PC-3 (cell line): ENCODE measurements at regions not wholly inside any gene's neighbourhood (a gene's known extent, or its start where the extent isn't known, plus 50 kb on each side); places are given as distances from the start of the nearest gene placed in this dataset.

Experiments
- ATAC-seq: fragments of 200-7000 bp; cut with Tn5 transposase; 2 replicates; pipeline ENCODE4 v1.9.1; 2020; ENCODE audit warnings: mild to moderate bottlenecking, moderate library complexity
- BruUV-seq: library from RNA; stranded (reverse); fragments of 400-500 nt; replicated peaks from 2 replicates; lab custom pipeline; 2021; lab: Mats Ljungman, UMichigan
- CTCF ChIA-PET: fragments of 300-600 bp; sonication (Branson Sonifier 250); formaldehyde crosslinking; loops from one replicate; lab custom pipeline; 2022; ENCODE audit warnings: antibody characterized with exemption; lab: Charles Lee
- POLR2A ChIA-PET: fragments of 300-600 bp; sonication (Branson Sonifier 250); formaldehyde crosslinking; loops from one replicate; lab custom pipeline; 2022; ENCODE audit warnings: antibody characterized with exemption; ENCODE audit not compliant: unreplicated experiment; lab: Charles Lee
- DNase-seq: peaks from one replicate; pipeline ENCODE4 v3.0.0-alpha.2; 2015
- H2AFZ ChIP-seq: fragments of 300-600 bp; sonication (generic); 2 replicates; pipeline ENCODE4 v1.6.0; 2016; ENCODE audit warnings: antibody characterized with exemption, low read length
- H3F3A ChIP-seq: fragments of 300-600 bp; sonication (generic); one replicate; pipeline ENCODE4 v1.6.0; 2017; ENCODE audit warnings: antibody characterized with exemption, low read length, control low read depth, mild to moderate bottlenecking; ENCODE audit not compliant: unreplicated experiment
- H3K27ac ChIP-seq: fragments of 300-600 bp; sonication (generic); 2 replicates; pipeline ENCODE4 v1.5.1; 2016; ENCODE audit warnings: mild to moderate bottlenecking, low read length
- H3K27me3 ChIP-seq: fragments of 300-600 bp; sonication (generic); 2 replicates; pipeline ENCODE4 v1.6.1; 2016; ENCODE audit warnings: low read length, mixed read lengths
- H3K36me3 ChIP-seq: fragments of 300-600 bp; sonication (generic); 2 replicates; pipeline ENCODE4 v1.6.1; 2016; ENCODE audit warnings: low read depth, mixed run types, low read length, mixed read lengths
- H3K4me1 ChIP-seq: fragments of 300-600 bp; sonication (generic); 2 replicates; pipeline ENCODE4 v1.5.1; 2016; ENCODE audit warnings: low read length; ENCODE audit not compliant: insufficient read depth
- H3K4me2 ChIP-seq: fragments of 300-600 bp; sonication (generic); 2 replicates; pipeline ENCODE4 v1.6.0; 2016; ENCODE audit warnings: low read length
- H3K4me3 ChIP-seq: fragments of 300-600 bp; sonication (generic); 2 replicates; pipeline ENCODE4 v1.5.1; 2016; ENCODE audit warnings: mild to moderate bottlenecking, low read length, mixed read lengths
- H3K79me2 ChIP-seq: fragments of 300-600 bp; sonication (generic); 2 replicates; pipeline ENCODE4 v1.6.1; 2017; ENCODE audit warnings: low read length, mixed read lengths
- H3K9ac ChIP-seq: fragments of 300-600 bp; sonication (generic); 2 replicates; pipeline ENCODE4 v1.6.0; 2016; ENCODE audit warnings: mild to moderate bottlenecking, low read length
- H3K9me2 ChIP-seq: fragments of 300-600 bp; sonication (generic); replicated peaks from 2 replicates; pipeline ENCODE4 v1.6.1; 2016; ENCODE audit warnings: mixed run types, low read length, mixed read lengths
- H3K9me3 ChIP-seq: fragments of 300-600 bp; sonication (generic); 2 replicates; pipeline ENCODE4 v1.6.1; 2016; ENCODE audit warnings: low read length, mixed read lengths
- H4K20me1 ChIP-seq: fragments of 300-600 bp; sonication (generic); 2 replicates; pipeline ENCODE4 v1.6.1; 2016; ENCODE audit warnings: low read length, mixed read lengths
- CTCF ChIP-seq: fragments of 300-600 bp; sonication (generic); conservative IDR thresholded peaks from 2 replicates; pipeline ENCODE4 v1.5.1; 2017; ENCODE audit warnings: antibody characterized with exemption, low read depth, mild to moderate bottlenecking, low read length
- EZH2 ChIP-seq: fragments of 300-600 bp; sonication (generic); IDR thresholded peaks from one replicate; pipeline ENCODE4 v1.6.1; 2017; ENCODE audit warnings: antibody characterized with exemption, mild to moderate bottlenecking, low read length; ENCODE audit not compliant: unreplicated experiment
- EZH2phosphoT487 ChIP-seq: fragments of 300-600 bp; sonication (generic); IDR thresholded peaks from 2 replicates; pipeline ENCODE4 v1.6.1; 2018; ENCODE audit warnings: mild to moderate bottlenecking, antibody characterized with exemption, low read length, borderline replicate concordance
- intact Hi-C: fragments of 100-400 bp; cut with micrococcal nuclease; formaldehyde crosslinking; loops from 2 replicates; pipeline ENCODE4 v1.9.0; 2023

- Histone ChIP-seq H3K9me3 (no peaks in the 10 kb centered on the region; the same call in 1 of the 2 replicates), H3K27me3 (peaks cover 11% of the 10 kb centered on the region), H3K4me1 (no peaks in the 10 kb centered on the region), H4K20me1 (no peaks in the 10 kb centered on the region), H3K4me2 (no peak overlapping the region), H3K79me2 (no peaks in the 10 kb centered on the region), H3F3A (no peaks in the 10 kb centered on the region), H2AFZ (no peak overlapping the region), H3K4me3 (no peak overlapping the region), H3K36me3 (no peaks in the 10 kb centered on the region), H3K27ac (no peak overlapping the region), H3K9me2 (no peaks in the 10 kb centered on the region), H3K9ac (no peak overlapping the region)
- no peak for ATAC-seq
- intact Hi-C loops = no loop called here
- ChIA-PET POLR2A (no interaction called here), CTCF (no interaction called here)
- no TSS peak for BruUV-seq
- no peak for DNase-seq
- no peak for TF ChIP-seq EZH2phosphoT487
Observed at GRCh38 chr1:30632481-30632880, 90.9 kb downstream of the MATN1 start.

- Histone ChIP-seq H3F3A (no peaks in the 10 kb centered on the region), H4K20me1 (no peaks in the 10 kb centered on the region), H3K4me1 (no peaks in the 10 kb centered on the region), H3K27me3 (0 out of 2 replicates have a peak, but pooled peaks cover 5% of the 10 kb centered on the region), H3K79me2 (no peaks in the 10 kb centered on the region), H3K9me2 (no peaks in the 10 kb centered on the region), H3K36me3 (no peaks in the 10 kb centered on the region), H3K9ac (no peak overlapping the region), H3K27ac (no peak overlapping the region), H2AFZ (no peak overlapping the region), H3K4me3 (no peak overlapping the region), H3K4me2 (no peak overlapping the region), H3K9me3 (no peaks in the 10 kb centered on the region; the same call in 1 of the 2 replicates)
- DNase-seq (no peak), ATAC-seq (no peak)
- no TSS peak for BruUV-seq
- ChIA-PET CTCF (no interaction called here), POLR2A (no interaction called here)
- intact Hi-C loops = no loop called here
- TF ChIP-seq EZH2phosphoT487 = no peak
Observed at GRCh38 chr1:30631700-30632099, 91.7 kb downstream of the MATN1 start.

GRCh38 chr1:30629501-30629900, 93.9 kb downstream of the MATN1 start:
- no peak overlapping the region for H3K27ac ChIP-seq
- no peaks in the 10 kb centered on the region for H3K4me1 ChIP-seq
- no peaks in the 10 kb centered on the region for H3F3A ChIP-seq
- ATAC-seq (no peak), DNase-seq (no peak)
- H4K20me1 ChIP-seq = no peaks in the 10 kb centered on the region
- H3K9me3 ChIP-seq = no peaks in the 10 kb centered on the region; the same call in 1 of the 2 replicates
- H3K36me3 ChIP-seq = no peaks in the 10 kb centered on the region
- no peak overlapping the region for H3K9ac ChIP-seq
- H2AFZ ChIP-seq = no peak overlapping the region
- H3K4me2 ChIP-seq = no peak overlapping the region
- H3K4me3 ChIP-seq = no peak overlapping the region
- intact Hi-C loops = no loop called here
- no TSS peak for BruUV-seq
- 0 out of 2 replicates have a peak, but pooled peaks cover 5% of the 10 kb centered on the region for H3K27me3 ChIP-seq
- ChIA-PET POLR2A (no interaction called here), CTCF (no interaction called here)
- no peaks in the 10 kb centered on the region for H3K9me2 ChIP-seq
- TF ChIP-seq CTCF (no peak), EZH2 (no peak), EZH2phosphoT487 (no peak)
- H3K79me2 ChIP-seq = no peaks in the 10 kb centered on the region

- H3K9ac ChIP-seq = no peak overlapping the region
- no peaks in the 10 kb centered on the region for H3K27me3 ChIP-seq
- no peak overlapping the region for H3K4me3 ChIP-seq
- ChIA-PET POLR2A (no interaction called here), CTCF (no interaction called here)
- H3K4me1 ChIP-seq = no peaks in the 10 kb centered on the region
- no peaks in the 10 kb centered on the region for H3K9me2 ChIP-seq
- no peaks in the 10 kb centered on the region; the same call in 1 of the 2 replicates for H3K9me3 ChIP-seq
- DNase-seq (no peak), ATAC-seq (no peak)
- no TSS peak for BruUV-seq
- H2AFZ ChIP-seq = no peak overlapping the region
- H3K27ac ChIP-seq = no peak overlapping the region
- TF ChIP-seq CTCF = no peak
- no peak for TF ChIP-seq EZH2
- no peak for TF ChIP-seq EZH2phosphoT487
- intact Hi-C loops = no loop called here
- H3K79me2 ChIP-seq = no peaks in the 10 kb centered on the region
- H3K36me3 ChIP-seq = no peaks in the 10 kb centered on the region
- H4K20me1 ChIP-seq = no peaks in the 10 kb centered on the region
- H3F3A ChIP-seq = no peaks in the 10 kb centered on the region
- H3K4me2 ChIP-seq = no peak overlapping the region
Observed at GRCh38 chr1:30627994-30628393, 95.4 kb downstream of the MATN1 start.
